NCI-H2107 treated with DMSO at 0.1 percent for 48 hours (cell line): ENCODE measurements at regions not wholly inside any gene's neighbourhood (a gene's known extent, or its start where the extent isn't known, plus 50 kb on each side); places are given as distances from the start of the nearest gene placed in this dataset.

Experiments
- DNase-seq: peaks from one replicate; lab custom pipeline; 2025; ENCODE audit not compliant: unreplicated experiment; lab: John Stamatoyannopoulos, UW

DNA sequence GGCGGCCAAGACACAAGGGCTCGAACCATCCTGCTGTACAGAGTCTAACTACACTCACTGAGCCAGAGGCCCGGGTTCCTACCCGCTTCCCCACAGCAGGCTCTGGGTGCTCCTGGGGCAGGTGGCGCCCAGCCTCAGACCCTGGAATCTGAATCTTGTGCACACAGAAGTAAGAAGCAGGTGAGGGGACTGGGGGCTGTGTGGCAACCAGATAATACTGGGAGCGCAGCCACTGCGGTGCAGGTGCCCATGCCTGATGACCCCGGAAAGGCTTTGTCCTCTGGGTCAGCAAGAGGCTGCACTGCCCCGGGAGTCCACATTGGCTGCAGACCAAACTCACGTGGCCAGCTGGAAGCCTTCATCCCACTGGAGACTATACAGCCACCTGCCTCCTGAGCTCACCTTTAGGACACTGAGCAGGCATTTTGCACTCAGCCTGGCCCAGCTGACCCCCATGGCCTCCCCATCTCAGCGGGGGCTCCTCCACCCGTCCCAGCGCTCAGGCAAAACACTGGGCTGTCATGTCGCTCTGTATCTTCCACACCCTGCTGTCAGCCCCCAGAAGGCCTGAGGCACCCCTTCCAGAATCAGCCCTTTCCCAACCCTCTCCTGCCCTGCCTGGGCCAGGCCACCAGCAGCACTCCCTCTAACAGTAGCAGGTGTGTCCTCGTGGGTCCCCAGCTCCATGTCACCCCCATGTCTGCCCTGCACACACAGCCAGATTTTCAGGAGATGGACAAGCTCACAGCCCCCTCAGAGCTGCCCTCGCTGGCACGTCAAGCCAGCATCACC is 101.0 kb upstream of the IQSEC1 start:
- DNase-seq, result no peak

GRCh38 chr3:13173186-13173585 is 100.0 kb upstream of the IQSEC1 start:
- no peak for DNase-seq

GRCh38 chr3:13172644-13173013 is 99.4 kb upstream of the IQSEC1 start:
- DNase-seq, result no peak

DNA sequence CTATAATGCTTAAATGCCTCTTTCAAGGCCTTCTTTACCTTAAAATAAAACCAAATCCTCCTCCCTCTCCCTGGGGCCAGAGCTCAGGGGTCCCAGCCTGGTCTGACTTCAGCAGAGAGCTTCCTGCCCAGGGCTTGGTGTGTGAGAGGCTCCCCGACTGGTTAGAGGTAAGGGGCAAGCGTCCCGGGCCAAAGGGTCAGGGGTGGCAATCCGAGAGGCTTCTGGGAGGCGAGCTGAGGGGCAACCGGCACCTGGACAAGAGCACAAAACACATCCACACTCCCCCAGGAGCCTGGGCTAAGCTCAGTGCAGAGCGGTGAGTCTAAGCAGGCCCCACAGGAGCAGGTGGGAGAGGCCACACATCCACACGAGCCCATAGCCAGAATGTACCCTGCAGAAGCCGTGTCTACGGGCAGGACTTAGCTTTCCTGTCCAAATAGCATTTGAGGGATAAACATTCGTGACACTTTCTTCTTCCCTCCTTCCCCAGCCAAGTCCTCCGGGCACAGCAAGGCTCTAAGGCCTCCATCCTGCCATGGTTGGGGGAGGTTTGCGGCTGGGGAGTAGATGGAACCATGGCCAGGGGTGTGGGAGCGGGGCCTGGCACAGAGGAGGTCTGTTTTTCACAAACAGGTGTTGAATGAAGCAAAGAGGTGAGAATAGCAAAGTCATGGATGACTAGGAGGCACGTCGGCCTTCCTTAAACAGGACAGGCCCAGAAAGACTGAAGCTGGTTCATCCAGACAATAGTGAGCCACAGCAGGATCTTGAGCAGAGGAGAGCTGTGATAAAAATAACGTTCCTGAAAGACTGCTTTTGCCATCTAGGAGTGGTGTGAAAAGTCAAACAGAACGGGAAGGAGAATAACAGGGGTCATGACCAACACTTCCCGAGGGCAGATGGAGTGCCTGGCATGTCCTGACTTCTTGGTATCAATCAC is 98.7 kb upstream of the IQSEC1 start:
- DNase-seq, result no peak

DNA sequence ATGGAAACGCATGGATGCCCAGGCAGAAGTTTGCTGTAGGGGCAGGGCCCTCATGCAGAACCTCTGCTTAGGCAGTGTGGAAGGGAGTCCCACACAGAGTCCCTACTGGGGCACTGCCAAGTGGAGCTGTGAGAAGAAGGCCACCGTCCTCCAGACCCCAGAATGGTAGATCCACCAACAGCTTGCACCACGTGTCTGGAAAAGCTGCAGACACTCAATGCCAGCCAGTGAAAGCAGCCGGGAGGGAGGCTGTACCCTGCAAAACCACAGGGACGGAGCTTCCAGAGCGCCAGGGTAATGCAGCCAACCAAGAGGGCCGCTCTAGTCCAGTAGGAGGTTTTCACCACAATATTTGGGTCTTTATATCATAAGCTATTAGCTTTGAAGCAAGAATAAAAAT is 97.1 kb upstream of the IQSEC1 start:
- DNase-seq, result no peak

DNA sequence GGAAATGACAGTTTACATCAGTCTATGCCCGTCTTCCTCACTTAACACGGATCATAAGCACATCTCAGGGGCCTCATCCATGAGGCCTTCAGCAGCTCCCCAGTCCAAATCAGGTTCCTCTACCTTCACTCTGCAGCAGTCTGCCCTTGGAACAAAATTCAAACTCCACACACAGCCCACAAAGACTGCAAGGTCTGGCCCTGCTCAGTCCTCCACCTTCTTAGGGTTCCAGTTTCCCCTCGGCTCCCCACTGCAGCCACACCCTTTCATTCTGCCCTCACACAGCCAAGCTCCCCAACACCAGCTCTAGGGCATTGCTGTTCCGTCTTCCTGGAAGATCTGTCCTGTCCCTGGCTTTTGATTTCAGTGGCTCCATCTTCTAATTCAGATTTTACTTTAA is 95.2 kb upstream of the IQSEC1 start:
- no peak for DNase-seq

DNA sequence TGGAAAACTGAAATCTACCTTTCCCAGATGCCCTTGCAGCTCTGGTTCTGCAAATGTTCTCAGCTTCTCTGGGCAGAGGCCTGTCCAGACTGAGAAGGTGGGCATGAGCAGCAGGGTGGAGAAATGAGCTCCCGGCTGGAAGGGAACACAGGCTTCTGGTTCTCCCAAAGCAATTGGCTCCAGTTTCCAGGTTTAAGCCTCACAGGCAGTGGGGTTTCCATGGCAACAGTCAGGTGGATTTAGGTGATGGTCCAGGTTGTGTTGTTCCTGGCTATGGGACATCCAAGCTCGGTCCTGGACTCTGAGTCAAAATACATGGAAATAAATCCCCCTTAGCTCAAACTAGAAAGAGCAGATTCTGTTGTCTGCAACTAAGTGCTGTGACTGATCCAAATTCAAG is 94.6 kb upstream of the IQSEC1 start:
- DNase-seq, result no peak

DNA sequence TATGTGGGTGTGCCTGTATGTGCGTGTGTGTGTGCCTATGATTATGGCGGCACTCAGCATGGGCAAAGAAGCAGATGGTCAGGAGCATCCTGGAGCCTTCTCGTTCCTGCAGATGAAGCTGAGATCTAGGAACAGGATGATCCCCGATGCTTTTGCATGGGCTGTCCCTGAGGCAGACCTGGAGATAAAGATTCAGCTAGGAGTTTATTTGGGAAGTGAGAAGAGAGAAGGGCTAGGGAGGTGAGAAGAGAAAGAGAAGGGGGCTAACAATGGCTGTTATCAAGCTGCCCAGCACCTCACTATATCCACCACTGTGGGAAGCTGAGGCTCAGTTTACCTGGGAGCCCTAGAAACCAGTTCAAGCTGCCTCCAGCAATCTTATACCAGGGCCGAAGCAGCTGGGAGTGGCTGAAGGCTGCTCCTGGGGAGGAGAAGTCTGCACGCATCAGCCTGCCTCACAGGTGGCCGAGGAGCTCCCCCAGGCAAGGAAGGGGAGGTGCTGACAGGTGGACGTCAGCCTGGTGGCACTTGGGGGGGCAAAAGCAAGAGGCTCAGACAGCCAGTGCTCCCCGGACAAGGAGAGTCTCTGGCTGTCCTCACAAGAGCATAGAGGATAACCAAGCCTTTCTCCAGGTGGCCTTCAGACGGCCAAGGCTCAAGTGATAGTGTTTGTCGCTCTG is 94.0 kb upstream of the IQSEC1 start:
- no peak for DNase-seq

DNA sequence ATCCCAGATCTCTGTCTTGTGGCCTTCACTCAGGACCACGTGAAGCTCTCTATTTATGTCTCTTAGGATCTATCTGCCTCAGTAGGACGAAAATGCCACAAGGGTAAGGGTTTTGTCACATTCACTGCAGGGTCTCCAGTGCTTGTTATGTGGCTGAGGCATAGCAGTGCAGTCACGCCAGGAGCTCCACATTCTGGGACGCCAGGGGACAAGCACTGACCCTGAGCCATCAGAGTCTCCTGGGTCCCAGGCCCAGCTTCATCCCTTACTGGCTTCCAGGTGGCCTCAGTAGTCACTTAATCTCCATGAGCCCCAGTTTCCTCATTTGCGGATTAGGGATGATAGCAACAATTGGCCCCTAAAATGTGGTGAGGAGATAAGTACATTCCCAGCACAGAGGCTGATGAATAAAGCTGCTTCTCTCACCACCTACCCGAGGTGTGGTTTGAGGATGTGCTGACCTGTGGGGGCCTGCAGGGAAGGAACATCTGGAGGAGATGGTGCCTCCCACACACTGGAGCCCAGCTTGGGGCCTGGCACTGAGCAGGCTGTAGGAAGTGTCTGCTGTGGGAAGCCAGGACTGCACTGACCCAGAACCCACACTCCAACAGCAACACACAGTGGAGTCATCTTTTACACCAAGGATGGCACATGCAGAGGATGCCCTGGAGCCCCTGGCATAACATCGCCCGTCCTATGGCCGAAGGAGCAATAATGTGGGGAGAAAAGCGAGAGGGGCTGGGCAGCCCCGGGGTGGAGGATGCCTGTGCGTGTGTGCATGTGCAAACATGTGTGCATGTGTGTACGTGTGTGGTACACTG is 93.2 kb upstream of the IQSEC1 start:
- DNase-seq, result no peak

DNA sequence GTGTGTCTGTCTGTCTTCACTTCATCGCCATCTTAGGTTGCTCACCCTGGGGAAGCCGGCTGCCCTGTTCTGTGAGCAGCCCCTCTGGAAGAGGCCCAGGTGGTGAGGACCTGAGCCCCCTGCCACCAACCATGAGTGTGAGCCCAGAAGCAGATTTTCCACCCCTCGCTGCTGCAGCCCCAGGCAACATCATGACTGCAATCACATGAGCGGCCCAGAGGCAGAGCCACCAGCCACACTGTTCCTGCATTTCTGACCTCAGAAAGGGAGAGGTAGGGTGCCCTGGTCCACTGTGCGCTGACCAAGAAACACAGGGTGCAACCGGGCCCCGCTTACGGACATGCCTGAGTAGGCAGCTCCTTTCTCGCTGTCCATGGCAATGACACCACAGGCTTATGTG is 92.3 kb upstream of the IQSEC1 start:
- DNase-seq, result no peak

- no peak for DNase-seq
Measured at GRCh38 chr3:13164893-13165492, 91.8 kb upstream of the IQSEC1 start.

GRCh38 chr3:13163848-13164382 is 90.7 kb upstream of the IQSEC1 start:
- no peak for DNase-seq

- DNase-seq, result no peak
Measured at GRCh38 chr3:13162549-13163320, 89.5 kb upstream of the IQSEC1 start.

- DNase-seq, result no peak
Measured at GRCh38 chr3:13161771-13162535, 88.7 kb upstream of the IQSEC1 start.

DNA sequence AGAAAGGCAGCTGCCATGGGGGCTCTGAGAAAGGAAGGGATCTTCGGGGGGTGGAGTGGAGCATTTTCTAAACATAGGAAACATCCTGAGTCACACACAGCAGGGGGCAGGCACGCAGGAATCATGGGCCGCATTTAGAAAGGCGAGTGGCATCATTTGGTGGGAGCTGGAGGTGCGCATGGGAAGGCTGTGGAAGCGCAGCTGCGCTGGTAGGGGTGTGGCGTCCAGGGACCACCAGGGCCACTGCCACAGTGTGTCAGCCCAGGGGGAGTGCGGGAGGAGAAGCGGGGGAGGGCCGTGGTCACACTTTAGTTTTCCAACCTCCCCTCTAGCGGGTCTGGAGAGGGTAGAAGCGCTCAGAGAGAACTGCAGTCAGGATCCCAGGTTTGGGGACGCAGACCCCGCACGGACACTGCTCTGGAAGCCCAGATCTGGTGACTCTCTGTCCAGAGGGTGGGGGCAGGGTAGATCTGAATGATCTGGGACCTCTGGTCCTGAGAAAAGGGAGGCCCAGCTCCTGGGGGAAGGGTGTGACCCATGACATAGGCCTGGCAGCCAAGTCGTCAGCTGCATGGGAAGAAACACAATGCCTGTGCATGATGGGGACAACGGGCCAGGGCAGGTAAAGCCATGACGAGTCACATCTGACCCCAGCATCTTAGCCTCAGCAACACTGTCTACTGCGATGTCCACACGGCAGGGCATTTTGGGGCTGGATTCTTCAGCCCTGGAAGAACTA is 88.0 kb upstream of the IQSEC1 start:
- no peak for DNase-seq

GRCh38 chr3:13160619-13161018 is 87.4 kb upstream of the IQSEC1 start:
- no peak for DNase-seq

DNA sequence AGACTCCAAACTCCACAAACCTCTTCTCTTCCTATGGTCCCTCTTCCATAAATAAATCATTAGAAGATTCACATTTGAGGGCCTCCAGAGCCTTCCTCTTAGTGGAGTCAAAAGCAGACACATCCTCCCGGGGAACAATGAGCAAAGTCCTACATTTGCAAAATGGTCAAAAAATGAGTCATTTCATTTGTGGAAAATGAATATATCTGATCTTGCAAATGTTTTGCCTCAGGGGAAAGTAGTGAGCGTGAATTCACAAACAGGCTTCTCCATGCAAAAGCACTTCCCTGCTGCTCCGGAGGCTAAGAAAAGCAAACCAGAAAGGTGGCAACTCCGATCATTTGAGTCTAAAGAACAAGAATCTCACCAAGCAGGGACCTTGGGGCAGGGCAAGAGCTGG is 86.7 kb upstream of the IQSEC1 start:
- DNase-seq, result no peak

DNA sequence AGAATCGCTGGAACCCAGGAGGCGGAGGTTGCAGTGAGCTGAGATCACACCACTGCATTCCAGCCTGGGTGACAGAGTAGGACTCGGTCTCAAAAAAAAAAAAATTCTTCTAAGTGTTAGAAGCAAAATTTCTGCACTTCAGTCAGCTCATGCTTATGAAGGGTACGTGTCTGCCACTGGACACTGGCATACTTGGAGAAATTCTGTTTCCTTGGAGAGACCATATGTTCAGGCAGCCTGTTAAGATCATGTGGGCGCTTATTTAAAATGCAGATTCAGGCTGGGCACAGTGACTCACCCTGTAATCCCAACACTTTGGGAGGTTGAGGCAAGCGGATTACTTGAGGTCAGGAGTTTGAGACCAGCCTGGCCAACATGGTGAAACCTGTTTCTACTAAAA is 85.6 kb upstream of the IQSEC1 start:
- no peak for DNase-seq
